ENCODE measurements at regions not wholly inside any gene's neighbourhood (a gene's known extent, or its start where the extent isn't known, plus 50 kb on each side); places are given as distances from the start of the nearest gene placed in this dataset.

DNA sequence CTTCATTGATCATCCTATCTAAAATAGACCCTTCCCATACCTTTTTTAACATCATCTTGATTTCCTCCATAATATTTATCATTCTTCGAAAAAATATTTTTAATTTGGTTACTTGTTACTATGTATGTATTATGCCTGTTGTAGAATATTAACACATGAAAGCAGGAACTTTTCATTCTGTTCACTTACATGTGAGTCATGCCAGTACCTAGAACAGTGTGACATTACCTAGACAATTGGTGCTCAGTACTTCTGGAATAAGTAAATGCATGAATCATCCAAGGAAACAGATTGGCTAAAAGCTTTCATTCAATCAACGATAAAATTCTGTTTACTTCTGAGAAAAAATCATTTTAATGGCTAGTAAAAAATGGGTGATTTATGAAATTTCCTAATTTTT is 76.4 kb downstream of the CXXC4 start:
- in situ Hi-C loops (cut with HindIII; ENCODE audit: low sequenced_read_pairs), result no loop called here

DNA sequence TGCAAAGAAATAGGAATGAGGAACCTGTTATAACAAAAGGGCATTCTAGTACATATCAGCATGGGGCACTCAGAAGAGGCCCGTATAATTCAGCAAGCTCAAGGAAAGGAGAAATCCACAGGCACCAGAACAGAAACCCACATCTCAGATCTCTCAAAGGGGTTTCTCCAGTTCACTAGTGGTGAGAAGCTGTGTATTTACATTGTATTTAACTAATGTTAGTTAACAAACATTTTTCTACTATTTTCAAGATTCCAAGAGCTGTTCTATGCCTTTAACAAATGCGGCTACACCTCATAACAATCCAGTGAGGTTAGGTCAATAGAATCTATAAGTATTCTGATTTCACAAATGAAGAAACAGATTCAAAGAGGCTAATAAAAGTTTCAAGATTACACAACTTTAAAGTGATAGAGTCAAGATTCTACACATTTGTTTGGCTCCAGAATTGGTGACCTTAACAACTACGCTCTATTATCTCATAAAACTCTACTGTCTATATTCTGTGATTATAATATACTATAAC is 77.3 kb downstream of the CXXC4 start:
- in situ Hi-C loops (cut with HindIII; ENCODE audit: low sequenced_read_pairs), result no loop called here

DNA sequence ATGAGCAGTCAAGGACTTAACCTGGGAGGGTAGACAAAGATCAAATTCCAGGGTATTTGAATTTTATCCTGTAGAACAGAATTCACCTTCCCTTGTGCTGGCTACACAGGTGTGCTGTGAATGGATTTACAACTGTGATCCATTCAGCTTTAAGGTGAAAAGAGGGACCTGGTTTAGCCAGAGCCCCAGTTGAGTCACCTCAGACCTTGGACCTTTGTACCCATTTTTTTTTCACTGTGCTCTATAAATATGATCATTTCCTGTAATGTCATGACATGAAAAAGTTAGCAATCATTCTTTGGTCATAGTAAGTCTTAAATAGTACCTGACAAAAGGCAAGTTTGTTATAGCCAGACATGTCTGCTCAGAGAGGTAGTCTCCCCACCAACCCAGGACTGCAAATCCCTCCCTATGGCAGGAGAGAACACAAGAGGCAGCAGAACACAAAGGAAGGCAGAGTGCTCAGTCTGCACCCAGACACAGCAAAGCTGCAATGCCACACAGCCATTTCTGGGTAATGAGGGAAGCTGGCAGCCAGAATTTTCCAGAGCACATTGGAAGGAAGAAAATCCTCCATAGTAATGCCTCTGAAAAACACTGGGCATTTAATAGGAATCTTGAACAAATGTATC is 77.9 kb downstream of the CXXC4 start:
- in situ Hi-C loops (cut with HindIII; ENCODE audit: low sequenced_read_pairs), result no loop called here

DNA sequence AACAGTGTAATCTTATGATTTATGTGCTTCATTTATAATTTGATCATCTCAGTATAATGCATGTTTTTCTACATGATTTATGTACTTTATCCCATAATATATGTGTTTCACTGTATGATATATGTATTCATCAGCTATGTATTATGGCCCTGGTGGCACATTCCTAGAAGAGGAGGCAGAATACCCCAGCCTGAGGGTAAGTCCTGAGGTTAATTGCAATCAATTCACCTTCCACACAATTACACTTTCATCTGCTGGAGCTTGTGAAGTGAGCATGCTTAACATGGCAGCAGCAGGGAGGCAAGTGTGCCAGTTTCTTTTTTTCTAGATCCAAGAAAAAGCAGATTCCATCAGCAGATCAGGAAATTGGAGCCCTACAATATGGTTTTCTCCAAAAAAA is 81.2 kb downstream of the CXXC4 start:
- in situ Hi-C loops (cut with HindIII; ENCODE audit: low sequenced_read_pairs), result no loop called here

DNA sequence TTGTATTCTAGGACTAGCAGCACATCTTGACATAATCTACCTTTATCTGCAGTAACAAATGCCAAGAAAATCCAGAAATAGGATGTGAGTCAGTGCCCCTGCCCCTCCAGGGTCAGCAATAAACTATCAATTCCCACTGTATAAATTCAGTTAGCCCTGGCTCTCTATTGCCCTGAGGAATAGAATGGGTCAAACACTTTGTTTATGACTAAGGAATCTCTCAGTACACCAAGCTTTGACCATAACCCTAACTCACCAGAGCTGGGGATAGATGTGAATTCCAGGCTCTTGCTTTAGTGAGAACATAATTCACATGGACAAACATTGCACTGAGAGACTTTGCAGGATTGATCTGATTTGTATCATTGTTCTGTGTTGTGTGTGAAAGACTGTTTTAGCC is 82.3 kb downstream of the CXXC4 start:
- in situ Hi-C loops (cut with HindIII; ENCODE audit: low sequenced_read_pairs), result no loop called here

DNA sequence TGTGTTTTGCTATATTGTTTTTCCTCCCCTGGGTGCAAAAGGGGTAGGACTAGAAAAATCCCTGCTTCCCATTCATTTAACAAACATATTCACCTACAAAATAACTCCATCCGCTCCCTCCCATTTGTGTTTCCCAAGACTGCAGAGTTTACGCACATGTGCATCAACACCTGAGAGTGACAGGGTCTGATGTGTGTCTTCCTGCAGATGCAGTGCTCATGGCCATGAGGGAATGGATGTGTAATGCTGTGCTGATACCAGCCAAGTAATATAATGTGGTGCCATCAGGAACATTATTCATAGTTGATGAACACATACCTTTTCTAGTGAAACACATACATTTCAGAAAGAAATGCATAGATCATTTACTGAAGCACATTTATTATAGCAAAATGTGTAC is 83.2 kb downstream of the CXXC4 start:
- in situ Hi-C loops (cut with HindIII; ENCODE audit: low sequenced_read_pairs), result no loop called here

DNA sequence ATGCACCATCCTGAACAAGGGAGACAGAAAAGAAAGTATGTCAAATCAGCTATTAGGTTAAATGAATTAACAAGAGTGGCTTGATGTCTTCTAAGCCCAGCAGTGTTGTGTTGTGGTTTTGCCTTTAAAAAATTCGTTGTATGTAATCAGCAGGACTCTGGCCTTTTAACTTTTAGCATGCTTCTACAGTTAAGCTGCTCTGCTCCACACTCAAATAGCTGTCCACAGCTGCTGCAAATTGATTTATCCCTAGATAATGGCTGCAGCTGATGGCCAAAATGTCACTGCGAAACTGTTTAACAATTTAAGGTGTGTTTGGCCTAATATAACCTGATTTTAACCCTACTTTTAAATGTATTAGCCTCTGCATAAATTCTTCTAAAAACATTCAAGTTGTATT is 85.8 kb downstream of the CXXC4 start:
- in situ Hi-C loops (cut with HindIII; ENCODE audit: low sequenced_read_pairs), result no loop called here

DNA sequence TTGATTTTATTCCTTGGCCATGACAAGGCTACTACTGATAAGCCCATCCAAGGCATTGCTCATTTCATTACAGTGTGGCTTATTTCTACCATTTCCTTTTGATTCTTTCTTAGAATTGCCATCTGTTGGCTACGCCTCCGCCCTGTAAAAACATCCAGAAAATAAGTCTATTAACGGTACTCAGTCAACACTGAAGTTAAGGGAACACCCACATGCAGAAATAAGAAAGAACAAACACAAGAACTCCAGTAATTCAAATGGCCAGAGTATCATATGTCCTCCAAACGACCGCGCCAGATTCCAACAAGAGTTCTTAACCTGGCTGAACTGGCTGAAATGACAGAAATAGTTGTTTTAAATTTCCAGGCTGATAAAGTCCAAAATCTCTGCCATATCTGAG is 90.3 kb downstream of the CXXC4 start:
- in situ Hi-C loops (cut with HindIII; ENCODE audit: low sequenced_read_pairs), result no loop called here

DNA sequence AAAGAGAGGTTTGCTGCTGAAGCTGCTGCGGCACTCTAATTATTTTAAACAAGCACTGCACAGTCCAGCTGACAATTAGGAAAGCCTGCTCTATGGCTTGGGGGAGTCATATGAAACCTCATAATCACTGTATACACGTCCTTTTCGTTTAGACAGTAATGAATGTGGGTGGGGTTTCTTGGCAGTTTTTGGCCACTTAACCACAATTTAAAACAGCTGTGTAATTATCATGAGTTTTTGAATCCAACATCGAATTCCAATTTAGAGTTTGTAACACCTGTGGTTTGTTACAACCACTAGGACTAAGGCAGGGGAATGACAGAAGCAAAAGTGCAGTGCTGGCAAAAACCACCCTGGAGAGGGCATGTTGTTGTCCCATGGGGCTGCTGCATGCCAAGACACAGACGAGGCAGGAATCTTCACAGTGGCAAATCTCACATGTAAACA is 99.5 kb downstream of the CXXC4 start:
- in situ Hi-C loops (cut with HindIII; ENCODE audit: low sequenced_read_pairs), result no loop called here

DNA sequence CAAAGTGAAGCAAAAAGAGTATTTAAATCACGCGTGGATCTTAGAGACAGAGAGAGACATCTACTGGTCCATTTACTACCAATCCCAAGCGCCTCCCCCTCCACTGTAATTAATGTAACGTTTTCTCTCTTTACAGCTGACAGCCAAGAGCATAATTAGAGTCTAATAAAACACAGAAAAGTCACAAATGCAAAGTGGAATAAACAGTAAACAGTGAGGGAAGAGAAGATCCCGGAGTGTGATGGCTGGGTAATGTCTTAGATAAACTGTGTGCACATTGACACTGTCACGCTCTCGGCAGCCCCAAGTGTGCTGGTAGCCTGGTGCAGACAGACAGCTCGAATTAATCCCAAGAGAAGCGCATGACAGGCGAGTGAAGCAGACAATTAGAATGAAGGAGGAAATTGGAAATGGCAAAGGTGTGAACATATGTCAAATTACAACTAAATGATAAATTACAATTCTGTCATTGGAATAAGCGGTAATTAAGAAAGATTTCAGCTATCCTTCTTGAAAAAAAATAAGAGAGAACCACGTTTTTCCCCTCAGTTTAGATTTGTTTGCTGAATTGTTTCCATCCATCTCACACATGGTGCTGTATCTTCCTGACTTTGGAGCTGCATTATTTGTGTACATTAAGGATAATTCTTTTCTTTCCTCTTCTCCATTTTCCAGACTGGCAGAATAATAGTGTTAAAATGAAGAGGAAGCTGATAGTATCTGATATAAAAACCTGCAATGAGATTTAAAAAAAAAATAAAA is 100.1 kb downstream of the CXXC4 start:
- in situ Hi-C loops (cut with HindIII; ENCODE audit: low sequenced_read_pairs), result no loop called here

DNA sequence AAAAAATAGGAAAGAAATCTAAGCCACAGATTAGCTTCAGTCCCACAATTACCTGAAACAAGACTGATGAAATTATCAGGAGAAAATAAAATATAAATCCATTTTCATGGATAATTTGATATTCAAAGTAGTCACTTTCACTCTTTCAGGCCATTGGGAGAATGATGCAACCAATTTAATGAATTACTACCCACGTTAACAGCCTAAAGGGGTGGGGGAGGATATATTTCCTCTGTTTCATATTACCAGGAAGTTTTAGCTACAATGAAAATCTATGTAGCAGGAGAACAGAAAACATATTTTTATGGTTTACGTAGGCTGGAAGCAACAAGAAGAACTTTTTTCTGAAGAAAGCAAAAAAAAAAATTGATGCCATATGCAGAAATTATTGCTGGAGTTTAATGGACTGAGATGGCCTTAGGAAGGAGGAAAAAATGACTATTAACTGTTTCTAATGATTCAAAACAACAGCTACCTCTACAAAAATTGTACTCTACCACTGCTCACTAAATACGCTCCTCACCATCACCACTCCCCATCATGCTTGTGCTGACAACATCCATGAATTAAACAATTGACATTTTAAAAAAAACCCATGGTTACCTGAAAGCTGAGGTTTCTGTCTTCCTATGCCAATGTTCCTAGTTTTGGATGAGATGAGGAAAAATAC is 100.9 kb downstream of the CXXC4 start:
- in situ Hi-C loops (cut with HindIII; ENCODE audit: low sequenced_read_pairs), result no loop called here

DNA sequence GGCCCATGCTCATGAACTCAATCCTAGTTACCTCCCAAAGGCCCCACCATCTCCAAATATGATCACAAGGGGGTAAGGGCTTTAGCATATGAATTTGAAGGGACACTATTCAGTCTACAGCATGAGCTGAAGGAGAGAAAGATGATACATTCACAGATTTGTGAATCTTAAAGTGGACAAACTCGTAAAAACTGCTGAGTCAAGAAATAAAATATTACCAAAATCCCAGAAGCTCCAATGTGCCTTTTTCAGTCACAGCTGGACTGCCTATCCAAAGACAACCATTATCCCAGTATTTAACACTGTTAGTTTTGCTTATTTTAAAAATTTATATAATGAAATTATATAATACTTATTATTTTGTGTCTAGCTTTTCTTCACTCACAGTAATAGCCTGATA is 109.0 kb downstream of the CXXC4 start:
- in situ Hi-C loops (cut with HindIII; ENCODE audit: low sequenced_read_pairs), result no loop called here

DNA sequence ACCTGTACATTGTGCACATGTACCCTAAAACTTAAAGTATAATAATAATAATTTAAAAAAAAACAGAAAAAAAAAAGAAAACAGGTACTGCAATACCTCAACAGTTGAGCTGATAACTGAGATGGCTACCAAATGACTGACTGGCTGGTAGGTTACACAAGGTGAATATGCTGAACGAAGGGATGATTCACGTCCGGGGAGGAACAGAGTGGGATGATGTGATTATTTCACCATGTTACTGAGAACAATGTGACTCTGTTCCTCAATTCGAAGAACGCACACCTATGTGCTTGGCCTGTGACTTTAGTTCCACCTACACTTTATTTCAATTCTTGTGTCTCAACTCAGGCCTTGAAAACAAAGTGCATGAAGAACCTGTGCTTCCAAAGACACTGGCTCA is 111.7 kb downstream of the CXXC4 start:
- in situ Hi-C loops (cut with HindIII; ENCODE audit: low sequenced_read_pairs), result no loop called here

DNA sequence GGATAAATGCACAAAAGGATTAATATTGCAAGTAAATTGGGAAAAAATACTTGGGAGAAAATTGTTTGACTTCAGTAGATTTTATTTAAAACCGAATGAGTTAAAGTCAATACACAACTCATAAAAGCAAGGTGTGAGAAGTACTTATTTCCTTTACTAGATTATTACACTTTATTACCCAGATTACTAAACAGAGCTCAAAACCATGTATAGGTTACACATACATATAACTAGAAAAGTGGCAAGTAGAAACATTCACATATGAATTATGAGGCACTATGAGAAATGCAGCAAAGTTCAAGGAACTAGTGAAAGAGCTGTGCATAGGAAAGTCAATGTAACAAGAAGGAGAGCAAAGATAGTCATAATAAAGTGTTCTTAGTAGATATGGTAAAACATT is 113.0 kb downstream of the CXXC4 start:
- in situ Hi-C loops (cut with HindIII; ENCODE audit: low sequenced_read_pairs), result no loop called here

DNA sequence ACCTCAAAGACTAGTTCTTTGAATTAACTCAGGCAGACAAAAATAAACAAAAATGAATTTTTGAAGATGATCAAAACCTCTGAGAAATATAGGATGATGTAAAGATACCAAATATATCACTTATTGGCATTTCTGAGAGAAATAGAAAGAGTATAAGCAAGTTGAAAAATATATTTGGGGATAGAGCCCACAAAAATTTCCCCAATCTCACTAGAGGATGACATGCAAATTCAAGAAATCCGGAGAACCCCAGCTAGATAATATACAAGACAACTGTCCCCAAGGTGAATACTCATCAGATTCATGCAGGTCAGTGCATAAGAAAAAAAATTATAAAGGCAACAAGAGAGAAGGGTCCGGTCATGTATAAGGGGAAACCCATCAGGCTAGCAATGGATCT is 129.1 kb downstream of the CXXC4 start:
- in situ Hi-C loops (cut with HindIII; ENCODE audit: low sequenced_read_pairs), result no loop called here

DNA sequence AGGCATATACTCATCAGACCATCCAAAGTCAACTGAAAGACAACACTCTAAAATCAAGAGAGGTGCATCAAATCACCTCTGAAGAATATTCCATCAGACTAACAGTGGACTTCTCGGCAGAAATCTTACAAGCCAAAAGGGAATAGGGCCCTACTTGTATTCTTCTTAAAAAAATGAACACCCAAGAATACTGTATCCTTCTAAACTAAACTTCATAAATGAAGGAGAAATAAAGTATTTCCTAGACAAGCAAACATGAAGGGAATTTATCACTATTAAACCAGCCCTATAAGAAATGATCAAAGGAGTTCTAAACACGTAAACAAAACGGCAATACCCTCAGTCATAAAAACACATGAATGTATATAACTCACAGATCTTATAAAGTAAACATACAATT is 141.2 kb downstream of the CXXC4 start:
- in situ Hi-C loops (cut with HindIII; ENCODE audit: low sequenced_read_pairs), result no loop called here

DNA sequence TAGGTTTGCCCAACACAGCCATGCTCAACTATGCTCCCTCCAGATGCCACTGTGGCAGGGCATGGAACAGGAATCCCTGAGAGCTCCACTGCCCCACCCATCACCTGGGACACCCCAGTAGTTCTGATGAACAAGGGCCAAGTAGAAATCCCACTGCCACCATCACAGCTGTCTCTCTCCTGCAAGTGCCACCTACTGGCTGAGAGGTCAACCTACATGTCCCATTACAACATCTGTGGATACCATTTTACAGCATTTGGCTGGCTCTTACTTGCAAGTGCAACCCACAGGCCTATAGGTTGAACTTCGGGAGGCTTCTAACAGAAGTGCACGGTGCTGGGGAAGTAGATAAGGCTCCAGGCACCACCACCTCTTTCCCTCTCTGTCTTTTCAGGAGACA is 142.5 kb downstream of the CXXC4 start:
- in situ Hi-C loops (cut with HindIII; ENCODE audit: low sequenced_read_pairs), result no loop called here

DNA sequence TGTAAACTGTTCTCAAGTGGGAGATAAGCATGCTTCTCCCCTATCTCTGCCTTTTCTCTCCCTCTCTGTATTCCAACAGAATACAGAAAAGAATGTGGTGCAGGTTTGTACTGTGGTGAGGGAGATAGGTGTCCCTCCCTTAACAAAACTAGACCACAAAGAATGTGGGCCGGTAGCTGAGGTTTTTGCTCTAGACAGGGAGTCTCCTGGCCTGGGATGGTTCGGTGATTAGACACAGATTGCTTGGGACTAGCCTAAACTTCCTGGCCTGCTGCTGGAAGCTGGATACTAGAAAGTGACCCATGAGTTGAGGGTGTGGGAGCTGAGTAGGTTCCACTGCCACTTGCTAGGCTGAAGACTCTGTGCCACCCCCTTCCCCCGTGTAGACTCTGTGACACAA is 143.0 kb downstream of the CXXC4 start:
- in situ Hi-C loops (cut with HindIII; ENCODE audit: low sequenced_read_pairs), result no loop called here

DNA sequence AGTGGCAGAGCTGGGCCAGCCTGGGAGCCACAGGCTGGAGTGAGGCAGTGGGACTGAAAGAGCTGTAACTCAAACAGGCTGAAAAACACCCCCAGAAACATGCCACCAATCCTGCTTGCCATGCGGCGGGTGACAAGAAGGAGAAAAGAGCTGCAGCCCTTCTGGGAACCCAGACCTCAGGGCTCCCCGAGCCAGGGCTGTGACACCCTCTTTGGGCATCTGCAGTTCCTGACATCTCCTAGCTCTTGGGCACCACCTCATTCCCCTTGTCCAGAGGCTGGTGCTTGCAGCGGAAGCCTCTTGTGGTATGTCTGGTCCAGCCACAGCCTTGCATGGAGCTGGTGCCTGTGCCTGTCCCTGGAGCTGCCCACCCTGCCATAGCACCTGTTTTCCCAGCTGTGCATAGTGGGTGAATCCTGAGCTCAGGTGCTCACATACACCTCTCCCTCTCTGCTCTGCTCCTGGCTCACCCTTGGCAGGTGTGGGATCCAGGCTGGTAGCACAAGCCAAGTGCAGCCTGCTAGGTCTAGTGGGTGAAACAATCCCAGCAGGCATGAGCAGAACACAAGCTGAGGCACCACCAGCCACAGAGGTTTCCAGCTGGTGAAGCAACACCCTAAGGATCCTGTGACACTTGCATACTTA is 149.0 kb downstream of the CXXC4 start:
- in situ Hi-C loops (cut with HindIII; ENCODE audit: low sequenced_read_pairs), result no loop called here

DNA sequence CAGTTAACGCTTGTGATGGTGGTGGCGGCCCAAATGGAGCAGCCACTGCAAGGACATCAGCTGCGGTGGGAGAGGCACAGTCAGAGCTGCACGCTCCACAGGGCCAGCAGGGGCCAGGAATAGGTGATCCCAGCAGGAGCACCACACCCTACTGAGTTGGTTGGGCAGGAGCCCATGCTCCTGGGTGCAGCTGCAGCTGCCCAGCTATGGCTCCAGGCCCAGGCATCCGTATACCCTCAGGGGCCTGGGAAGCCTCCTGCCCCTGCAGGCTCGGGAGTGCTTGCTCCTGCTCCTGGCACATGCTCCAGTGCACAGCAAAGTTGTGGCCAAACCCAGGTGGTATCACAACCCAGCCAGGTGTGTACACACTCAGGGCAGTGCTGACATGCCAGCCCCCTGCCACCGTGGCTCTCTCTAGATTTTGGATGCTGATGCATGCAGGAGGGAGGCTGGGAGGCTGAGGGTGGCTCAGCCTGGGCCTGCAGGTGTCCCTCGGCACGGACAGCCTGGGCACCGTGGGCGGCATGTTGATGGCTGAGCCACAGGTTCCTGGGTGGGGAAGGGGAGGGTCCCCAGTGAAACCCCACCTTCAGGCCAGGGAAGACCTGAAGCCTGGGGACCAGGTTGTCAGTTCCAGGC is 150.2 kb downstream of the CXXC4 start:
- in situ Hi-C loops (cut with HindIII; ENCODE audit: low sequenced_read_pairs), result no loop called here

DNA sequence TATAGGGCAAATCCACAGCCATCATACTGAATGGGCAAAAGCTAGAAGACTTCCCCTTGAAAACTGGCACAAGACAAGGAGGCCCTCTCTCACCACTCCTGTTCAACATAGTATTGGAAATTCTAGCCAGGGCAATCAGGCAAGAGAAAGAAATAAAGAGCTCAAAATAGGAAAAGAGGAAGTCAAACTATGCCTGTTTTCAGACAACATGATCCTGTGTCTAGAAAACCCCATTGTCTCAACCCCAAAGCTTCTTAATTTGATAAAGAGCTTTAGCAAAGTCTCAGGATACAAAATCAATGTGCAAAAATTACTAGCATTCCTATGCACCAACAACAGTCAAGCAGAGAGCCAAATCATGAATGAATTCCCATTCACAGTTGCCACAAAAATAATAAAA is 160.3 kb downstream of the CXXC4 start:
- in situ Hi-C loops (cut with HindIII; ENCODE audit: low sequenced_read_pairs), result no loop called here

Data from DLD1 (cell line).